ENCODE measurements at regions not wholly inside any gene's neighbourhood (a gene's known extent, or its start where the extent isn't known, plus 50 kb on each side); places are given as distances from the start of the nearest gene placed in this dataset.

DNA sequence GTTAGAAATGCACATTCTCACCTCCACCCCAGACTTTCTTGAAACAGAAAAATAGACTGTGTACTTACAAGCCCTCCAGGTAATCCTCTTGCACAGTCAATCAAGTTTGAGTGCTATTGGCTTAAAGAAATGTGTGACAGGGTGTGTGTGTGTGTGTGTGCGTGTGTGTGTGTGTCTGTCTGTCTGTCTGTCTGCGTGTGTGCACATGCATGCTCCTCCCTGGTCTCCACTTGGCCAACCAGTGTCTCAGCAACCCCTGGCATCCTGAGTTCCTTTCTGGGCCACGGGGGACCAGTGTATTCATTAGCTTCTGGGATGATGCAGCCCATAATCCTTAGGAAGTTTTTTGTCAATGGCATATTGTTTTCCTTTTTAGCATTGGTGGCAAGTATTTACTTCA is 128.8 kb upstream of the IL12A start:
- TF ChIP-seq, protein P1, sequence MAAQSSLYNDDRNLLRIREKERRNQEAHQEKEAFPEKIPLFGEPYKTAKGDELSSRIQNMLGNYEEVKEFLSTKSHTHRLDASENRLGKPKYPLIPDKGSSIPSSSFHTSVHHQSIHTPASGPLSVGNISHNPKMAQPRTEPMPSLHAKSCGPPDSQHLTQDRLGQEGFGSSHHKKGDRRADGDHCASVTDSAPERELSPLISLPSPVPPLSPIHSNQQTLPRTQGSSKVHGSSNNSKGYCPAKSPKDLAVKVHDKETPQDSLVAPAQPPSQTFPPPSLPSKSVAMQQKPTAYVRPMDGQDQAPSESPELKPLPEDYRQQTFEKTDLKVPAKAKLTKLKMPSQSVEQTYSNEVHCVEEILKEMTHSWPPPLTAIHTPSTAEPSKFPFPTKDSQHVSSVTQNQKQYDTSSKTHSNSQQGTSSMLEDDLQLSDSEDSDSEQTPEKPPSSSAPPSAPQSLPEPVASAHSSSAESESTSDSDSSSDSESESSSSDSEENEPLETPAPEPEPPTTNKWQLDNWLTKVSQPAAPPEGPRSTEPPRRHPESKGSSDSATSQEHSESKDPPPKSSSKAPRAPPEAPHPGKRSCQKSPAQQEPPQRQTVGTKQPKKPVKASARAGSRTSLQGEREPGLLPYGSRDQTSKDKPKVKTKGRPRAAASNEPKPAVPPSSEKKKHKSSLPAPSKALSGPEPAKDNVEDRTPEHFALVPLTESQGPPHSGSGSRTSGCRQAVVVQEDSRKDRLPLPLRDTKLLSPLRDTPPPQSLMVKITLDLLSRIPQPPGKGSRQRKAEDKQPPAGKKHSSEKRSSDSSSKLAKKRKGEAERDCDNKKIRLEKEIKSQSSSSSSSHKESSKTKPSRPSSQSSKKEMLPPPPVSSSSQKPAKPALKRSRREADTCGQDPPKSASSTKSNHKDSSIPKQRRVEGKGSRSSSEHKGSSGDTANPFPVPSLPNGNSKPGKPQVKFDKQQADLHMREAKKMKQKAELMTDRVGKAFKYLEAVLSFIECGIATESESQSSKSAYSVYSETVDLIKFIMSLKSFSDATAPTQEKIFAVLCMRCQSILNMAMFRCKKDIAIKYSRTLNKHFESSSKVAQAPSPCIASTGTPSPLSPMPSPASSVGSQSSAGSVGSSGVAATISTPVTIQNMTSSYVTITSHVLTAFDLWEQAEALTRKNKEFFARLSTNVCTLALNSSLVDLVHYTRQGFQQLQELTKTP (IDR thresholded peaks at IDR 0.05; ENCODE audit: low read depth in 1 of 2, partially characterized antibody in 2 of 2): no peak
- TF ChIP-seq HDAC2 (IDR thresholded peaks at IDR 0.05) (no peak), FOXA1 (IDR thresholded peaks at IDR 0.05; ENCODE audit: borderline replicate concordance) (no peak), MTA3 (IDR thresholded peaks at IDR 0.05; ENCODE audit: borderline replicate concordance) (no peak), SIN3A (IDR thresholded peaks at IDR 0.05; ENCODE audit: borderline replicate concordance in 2 of 2, control insufficient read depth in 1 of 2, low read depth in 2 of 2, low read length in 2 of 2) (no peak), BHLHE40 (IDR thresholded peaks at IDR 0.05; ENCODE audit: low read length) (no peak)
- TF ChIP-seq, protein P2, sequence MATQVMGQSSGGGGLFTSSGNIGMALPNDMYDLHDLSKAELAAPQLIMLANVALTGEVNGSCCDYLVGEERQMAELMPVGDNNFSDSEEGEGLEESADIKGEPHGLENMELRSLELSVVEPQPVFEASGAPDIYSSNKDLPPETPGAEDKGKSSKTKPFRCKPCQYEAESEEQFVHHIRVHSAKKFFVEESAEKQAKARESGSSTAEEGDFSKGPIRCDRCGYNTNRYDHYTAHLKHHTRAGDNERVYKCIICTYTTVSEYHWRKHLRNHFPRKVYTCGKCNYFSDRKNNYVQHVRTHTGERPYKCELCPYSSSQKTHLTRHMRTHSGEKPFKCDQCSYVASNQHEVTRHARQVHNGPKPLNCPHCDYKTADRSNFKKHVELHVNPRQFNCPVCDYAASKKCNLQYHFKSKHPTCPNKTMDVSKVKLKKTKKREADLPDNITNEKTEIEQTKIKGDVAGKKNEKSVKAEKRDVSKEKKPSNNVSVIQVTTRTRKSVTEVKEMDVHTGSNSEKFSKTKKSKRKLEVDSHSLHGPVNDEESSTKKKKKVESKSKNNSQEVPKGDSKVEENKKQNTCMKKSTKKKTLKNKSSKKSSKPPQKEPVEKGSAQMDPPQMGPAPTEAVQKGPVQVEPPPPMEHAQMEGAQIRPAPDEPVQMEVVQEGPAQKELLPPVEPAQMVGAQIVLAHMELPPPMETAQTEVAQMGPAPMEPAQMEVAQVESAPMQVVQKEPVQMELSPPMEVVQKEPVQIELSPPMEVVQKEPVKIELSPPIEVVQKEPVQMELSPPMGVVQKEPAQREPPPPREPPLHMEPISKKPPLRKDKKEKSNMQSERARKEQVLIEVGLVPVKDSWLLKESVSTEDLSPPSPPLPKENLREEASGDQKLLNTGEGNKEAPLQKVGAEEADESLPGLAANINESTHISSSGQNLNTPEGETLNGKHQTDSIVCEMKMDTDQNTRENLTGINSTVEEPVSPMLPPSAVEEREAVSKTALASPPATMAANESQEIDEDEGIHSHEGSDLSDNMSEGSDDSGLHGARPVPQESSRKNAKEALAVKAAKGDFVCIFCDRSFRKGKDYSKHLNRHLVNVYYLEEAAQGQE (IDR thresholded peaks at IDR 0.05; ENCODE audit: borderline replicate concordance): no peak
- TF ChIP-seq, protein P2 (CRISPR knock-in tag; IDR thresholded peaks at IDR 0.05; ENCODE audit: low read depth): no peak
